HG02938 (cell line): ENCODE measurements at regions not wholly inside any gene's neighbourhood (a gene's known extent, or its start where the extent isn't known, plus 50 kb on each side); places are given as distances from the start of the nearest gene placed in this dataset.
"Not testable (repeated sequence)": the region's sequence is repeated elsewhere in the genome, so short reads cannot be mapped to it uniquely, and the experiment has no call there.

Experiments used
- ATAC-seq: cut with Tn5 transposase; IDR thresholded peaks from one replicate; pipeline ENCODE4 v1.9.1; 2021; ENCODE audit warnings: mild to moderate bottlenecking, moderate library complexity; ENCODE audit not compliant: unreplicated experiment

GRCh38 chr11:35046681-35047080 is 92.3 kb upstream of the CD44 start:
- ATAC-seq = no peak

GRCh38 chr11:35047179-35047578 is 91.8 kb upstream of the CD44 start:
- no peak for ATAC-seq

- ATAC-seq = no peak
These were observed 91.2 kb upstream of the CD44 start for GRCh38 chr11:35047769-35048168.

- ATAC-seq = not testable (repeated sequence)
These were observed 90.6 kb upstream of the CD44 start for GRCh38 chr11:35048346-35048745.

- no peak for ATAC-seq
These were observed 89.0 kb upstream of the CD44 start for GRCh38 chr11:35049859-35050531.

- no peak for ATAC-seq
These were observed 88.4 kb upstream of the CD44 start for GRCh38 chr11:35050541-35050995.

GRCh38 chr11:35056391-35057093 is 82.4 kb upstream of the CD44 start:
- ATAC-seq = no peak

- ATAC-seq = no peak
These were observed 80.9 kb upstream of the CD44 start for GRCh38 chr11:35057926-35058668.

GRCh38 chr11:35058669-35059434 is 80.1 kb upstream of the CD44 start:
- no peak for ATAC-seq

- ATAC-seq = no peak
These were observed 77.2 kb upstream of the CD44 start for GRCh38 chr11:35061516-35062440.

- ATAC-seq = no peak
These were observed 75.5 kb upstream of the CD44 start for GRCh38 chr11:35063488-35063931.

GRCh38 chr11:35064114-35064800 is 74.7 kb upstream of the CD44 start:
- no peak for ATAC-seq

GRCh38 chr11:35065566-35065965 is 73.4 kb upstream of the CD44 start:
- no peak for ATAC-seq

- ATAC-seq = no peak
These were observed 72.9 kb upstream of the CD44 start for GRCh38 chr11:35066030-35066429.

- peak; percentile 89 for ATAC-seq
These were observed 72.1 kb upstream of the CD44 start for GRCh38 chr11:35066783-35067423.

GRCh38 chr11:35071722-35072121 is 67.2 kb upstream of the CD44 start:
- ATAC-seq = no peak

- ATAC-seq = no peak
These were observed 65.1 kb upstream of the CD44 start for GRCh38 chr11:35073691-35074419.
